GM19438 (cell line): ENCODE measurements at regions not wholly inside any gene's neighbourhood (a gene's known extent, or its start where the extent isn't known, plus 50 kb on each side); places are given as distances from the start of the nearest gene placed in this dataset.
"Not testable (repeated sequence)": the region's sequence is repeated elsewhere in the genome, so short reads cannot be mapped to it uniquely, and the experiment has no call there.

Source experiments
- ATAC-seq: cut with Tn5 transposase; IDR thresholded peaks from one replicate; pipeline ENCODE4 v1.9.1; 2021; ENCODE audit warnings: low read depth; ENCODE audit not compliant: unreplicated experiment

- no peak for ATAC-seq
Measured at GRCh38 chr9:129547063-129547462, 73.8 kb downstream of the C9orf50 start.

DNA sequence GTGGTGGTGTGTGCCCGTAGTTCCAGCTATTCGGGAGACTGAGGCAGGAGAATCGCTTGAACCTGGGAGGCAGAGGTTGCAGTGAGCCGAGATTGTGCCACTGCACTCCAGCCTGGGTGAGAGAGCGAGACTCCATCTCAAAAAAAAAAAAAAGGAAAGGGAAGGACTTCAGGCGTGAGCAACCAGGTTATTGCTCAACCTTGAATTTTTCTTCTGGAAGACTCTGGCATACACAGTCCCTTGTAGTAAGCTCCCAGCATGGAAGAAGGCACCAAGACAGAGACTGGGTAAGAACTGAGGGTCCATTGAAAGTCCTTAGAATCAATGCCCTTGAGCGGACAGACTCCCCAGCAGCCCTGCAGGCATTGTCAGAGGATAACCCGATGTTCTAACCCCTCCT, 75.0 kb downstream of the C9orf50 start:
- not testable (repeated sequence) for ATAC-seq

GRCh38 chr9:129544761-129545160, 76.1 kb downstream of the C9orf50 start:
- ATAC-seq = no peak

DNA sequence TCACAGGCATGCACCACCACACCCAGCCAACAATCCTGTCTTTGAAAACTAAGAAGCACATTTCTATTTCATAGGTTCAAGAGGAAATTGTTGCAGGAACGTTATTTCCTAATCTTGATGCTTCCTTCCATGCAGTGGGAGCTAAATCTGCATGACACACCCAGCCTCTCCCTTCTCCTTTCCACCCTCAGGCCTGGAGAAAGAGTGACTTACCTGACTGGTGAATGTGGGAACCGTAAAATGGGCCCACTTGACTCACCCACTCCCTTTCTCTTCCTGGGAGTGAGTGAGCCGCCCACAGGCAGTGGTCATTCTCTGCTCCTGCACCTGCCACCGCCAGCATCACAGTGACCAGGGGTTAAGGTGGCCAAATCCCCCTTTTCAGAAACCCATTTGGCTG, 78.2 kb downstream of the C9orf50 start:
- ATAC-seq = no peak

- no peak for ATAC-seq
Measured at GRCh38 chr9:129541270-129541669, 79.6 kb downstream of the C9orf50 start.

DNA sequence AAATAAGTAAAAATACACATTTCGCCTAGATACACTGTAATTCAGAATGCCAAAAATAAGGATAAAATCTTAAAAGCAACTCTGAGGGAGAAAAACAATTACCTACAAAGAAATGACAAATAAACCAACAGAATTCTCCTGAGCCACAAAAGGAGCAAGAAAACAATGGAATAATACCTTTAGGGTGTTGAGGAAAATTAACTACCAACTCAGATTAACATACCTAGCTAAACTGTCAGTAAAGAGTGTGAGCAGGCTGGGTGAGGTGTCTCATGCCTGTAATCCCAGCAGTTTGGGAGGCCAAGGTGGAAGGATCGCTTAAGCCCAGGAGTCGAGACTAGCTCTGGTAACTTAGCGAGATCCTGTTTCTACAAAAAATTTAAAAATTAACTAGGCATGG, 81.5 kb downstream of the C9orf50 start:
- ATAC-seq = no peak

- not testable (repeated sequence) for ATAC-seq
Measured at GRCh38 chr9:129531860-129532402, 89.0 kb downstream of the C9orf50 start.

DNA sequence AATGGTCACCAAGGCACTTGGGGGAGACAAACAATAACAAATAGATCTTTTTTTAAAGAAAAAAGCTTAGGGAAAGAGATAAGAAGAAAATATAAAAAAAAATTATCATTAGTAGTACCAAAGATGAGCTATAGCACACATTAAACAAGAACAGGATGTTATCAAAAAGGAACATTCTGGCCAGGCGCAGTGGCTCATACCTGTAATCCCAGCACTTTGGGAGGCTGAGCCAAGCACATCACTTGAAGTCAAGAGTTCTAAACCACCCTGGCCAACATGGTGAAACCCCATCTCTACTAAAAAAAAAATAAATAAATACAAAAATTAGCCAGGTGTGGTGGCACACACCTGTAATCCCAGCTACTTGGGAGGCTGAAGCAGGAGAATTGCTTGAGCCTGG, 92.9 kb downstream of the C9orf50 start:
- ATAC-seq = not testable (repeated sequence)

GRCh38 chr9:129525656-129526196, 95.2 kb downstream of the C9orf50 start:
- no peak for ATAC-seq

DNA sequence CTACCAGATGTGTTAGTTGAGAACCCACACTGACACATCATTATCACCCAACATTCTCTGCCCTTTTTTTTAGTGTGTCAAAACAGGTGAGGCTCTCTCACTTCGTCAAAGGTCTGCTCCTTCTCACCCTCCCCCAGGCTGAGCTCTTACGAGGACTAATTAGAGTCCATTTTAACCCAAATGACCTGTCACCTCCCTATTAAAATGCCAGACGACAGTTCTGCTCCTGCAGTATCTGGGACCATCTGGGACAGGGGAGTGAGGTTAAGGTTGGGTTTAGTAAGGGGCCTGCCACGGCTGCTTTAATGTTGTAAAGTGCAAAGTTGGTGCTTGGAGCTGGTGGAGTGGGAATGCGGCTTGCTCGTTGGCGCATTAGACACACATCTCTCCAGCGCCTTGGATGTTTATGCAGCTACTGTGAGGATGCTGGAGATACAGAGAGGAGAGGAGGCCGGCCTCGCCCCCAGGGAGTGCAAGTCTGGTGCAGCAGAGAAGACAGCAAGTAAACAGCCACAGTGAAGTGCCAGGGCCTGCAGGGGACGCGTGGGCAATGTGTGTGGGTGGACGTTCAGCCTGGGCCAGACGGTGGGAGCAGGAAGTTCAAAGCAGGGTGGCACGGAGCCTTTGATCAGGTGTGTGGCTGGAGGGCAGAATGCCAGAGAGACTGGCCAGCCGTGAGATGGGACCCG, 96.2 kb downstream of the C9orf50 start:
- ATAC-seq = no peak

GRCh38 chr9:129523943-129524581, 96.8 kb downstream of the C9orf50 start:
- no peak for ATAC-seq

DNA sequence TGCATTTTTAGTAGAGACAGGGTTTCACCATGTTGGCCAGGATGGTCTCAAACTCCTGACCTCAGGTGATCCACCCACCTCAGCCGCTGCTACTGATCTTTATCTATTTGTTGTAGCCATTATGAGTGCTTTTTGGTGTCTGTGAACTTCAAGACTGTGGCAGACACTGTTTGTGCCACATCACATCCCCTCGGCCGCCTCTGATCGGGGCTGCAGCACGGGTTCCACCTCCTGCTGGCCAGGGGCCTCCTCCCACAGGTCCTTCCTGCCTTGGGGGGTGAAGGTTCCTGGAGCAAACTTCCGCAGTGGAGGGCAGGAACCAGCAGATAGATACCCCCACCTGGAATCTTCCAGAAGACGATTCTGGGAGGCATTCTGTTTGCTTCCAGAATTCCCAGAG, 98.5 kb downstream of the C9orf50 start:
- no peak for ATAC-seq

- no peak for ATAC-seq
Measured at GRCh38 chr9:129520082-129520481, 100.8 kb downstream of the C9orf50 start.

DNA sequence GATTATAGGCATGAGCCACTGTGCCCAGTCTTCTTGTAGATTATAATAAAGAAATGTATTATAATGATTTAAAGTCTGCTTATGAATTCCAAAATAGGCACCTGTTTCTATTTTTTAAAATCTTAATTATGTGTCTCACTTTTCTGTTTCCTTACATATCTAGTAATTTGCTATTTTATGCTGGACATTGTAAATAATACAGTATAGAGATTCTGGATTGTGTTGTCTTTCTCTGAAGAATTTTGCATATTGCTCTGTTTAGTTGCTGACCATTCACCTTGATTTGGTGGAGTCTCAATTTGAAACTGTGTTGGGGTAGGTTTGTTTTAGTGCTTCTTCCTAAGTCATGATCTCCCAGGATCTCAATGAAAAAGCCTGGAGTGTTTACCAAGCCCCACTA, 102.8 kb downstream of the C9orf50 start:
- ATAC-seq = no peak

DNA sequence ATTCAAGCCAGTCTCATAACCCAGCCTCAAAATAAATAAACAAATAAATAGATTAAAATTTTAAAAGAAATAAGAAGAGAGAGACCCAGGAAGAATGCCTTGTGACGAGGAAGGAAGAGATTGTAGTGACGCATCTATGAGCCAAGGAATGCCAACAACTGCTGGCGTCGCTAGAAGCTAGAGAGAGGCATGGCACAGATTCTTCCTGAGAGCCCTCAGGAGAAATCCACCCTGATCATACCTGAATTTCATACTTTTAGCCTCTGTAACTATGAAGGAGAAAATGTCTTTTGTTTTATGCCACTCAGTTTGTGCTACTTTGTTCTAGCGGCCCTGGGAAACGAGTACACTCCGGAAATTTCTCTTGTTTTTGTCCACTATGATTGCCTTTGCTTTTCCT, 103.9 kb downstream of the C9orf50 start:
- no peak for ATAC-seq

DNA sequence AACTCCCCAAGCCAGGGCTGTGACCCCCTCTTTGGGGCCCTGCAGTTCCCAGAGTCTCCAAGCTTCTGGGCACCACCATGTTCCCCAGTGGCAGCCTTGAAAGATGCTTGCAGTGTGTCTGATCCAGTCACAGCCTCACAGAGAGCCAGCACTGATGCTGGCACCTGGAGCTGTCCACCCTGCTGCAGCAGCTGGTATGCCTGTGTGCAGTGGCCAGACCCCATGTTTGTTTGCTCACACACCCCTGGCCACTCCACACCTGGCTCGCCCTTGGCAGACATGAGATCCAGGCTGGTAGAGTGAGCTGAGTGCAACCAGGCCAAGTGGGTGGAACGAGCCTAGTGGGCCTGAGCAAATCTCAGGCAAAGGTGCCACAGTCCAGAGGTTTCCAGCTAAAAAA, 106.0 kb downstream of the C9orf50 start:
- no peak for ATAC-seq

DNA sequence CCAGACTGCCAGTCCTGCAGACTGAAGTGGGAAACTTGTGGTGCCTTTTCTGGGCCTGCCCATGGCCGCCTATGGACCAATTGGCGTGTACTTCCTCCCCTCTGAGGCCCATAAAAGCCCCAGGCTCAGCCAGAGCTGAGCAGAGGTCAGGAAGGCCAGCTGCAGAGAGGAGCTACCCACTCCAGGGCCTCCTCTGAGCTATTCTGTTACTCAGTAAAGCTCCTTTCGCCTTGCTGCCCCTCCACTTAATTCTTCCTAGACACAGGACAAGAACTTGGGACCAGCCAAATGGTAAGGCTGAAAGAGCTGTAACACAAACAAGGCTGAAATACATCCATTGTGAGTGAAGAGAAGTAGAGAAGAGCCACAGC, 106.4 kb downstream of the C9orf50 start:
- ATAC-seq = no peak

DNA sequence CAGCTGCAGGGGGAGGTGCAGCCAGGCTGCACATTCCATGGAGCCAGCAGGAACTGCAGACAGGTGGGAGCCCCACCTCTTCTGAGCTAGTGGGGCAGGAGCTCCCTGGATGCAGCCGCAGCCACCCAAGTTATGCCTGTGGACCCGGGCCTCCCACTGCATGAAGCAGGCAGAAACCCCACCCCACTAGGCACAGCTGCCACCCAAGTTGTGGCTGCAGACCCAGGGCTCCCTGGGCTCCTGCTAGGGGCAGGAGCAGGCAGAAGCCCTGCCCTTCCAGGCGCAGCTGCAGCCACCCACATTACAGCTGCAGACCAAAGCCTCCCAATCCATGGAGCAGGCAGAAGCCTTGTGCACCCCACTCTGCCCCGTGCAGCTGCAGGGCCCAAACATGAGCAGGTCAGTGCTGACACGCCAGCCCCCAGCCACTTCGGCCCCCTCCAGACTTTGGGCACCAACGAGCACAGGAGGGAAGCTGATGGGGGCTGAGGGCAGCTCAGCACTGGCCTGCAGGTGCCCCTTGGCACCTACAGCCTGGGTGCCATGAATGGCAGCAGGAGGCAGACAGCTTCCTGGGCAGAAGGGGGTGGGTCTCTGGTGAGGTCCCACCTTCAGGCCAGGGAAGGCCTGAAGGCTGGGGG, 106.9 kb downstream of the C9orf50 start:
- no peak for ATAC-seq

- ATAC-seq = no peak
Measured at GRCh38 chr9:129513282-129513681, 107.6 kb downstream of the C9orf50 start.

- ATAC-seq = no peak
Measured at GRCh38 chr9:129511285-129511900, 109.5 kb downstream of the C9orf50 start.

DNA sequence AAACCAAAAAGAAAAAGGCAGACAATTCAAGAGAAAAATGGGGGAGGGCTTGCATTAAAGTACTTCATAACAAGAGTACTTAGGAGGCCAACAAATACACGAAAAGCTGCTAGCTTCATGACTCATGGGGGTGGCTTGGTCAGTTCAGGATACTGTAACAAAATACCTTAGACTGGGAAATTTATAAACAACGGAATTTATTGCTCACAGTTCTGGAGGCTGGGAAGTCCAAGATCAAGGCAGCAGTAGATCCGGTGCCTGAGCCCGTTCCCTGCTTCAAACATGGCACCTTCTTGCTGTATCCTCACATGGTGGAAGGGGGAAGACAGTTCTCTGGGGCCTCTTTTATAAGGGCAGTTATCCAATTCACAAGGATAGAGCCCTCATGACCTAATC, 111.4 kb downstream of the C9orf50 start:
- no peak for ATAC-seq
